ENCODE measurements at regions not wholly inside any gene's neighbourhood (a gene's known extent, or its start where the extent isn't known, plus 50 kb on each side); places are given as distances from the start of the nearest gene placed in this dataset.

DNA sequence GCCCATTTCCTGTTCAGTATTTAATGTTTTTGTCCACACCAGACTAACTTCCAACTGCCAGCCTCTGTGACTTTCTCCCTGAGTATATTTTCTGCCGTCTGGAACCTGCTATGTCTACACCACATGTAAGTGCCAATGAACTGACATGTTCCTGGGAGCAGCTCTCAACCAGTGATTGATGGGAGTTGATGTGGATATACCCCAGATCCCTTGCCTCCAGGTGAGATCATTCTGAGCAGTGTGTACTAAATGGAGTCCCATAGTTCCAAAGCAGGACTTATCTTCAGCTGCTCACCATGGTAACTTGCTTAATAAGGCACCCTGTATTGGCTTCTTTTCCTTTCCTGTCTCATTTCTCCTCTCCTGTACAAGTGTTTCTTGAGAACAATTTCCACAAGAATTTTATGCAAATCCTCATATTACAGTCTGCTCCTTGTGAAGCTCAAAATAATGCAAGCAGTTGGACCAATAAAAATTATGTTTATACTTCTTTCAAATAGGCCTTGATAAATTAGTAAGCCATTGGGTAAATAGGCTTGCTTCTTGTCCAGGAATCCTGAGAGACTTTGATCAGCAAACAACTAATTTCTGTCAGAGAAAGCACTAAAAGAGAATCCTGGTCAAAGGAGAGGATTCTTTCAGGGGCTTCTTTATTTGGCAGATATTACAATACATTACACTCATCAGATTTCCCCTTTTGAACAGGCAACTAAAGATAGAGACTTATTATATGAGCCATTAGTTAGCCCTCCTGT, 911.7 kb upstream of the NDST4 start:
- no peak overlapping the region for H3K27ac Mint-ChIP-seq
- H3K4me1 Mint-ChIP-seq, result no peaks in the 10 kb centered on the region
- peaks cover 5% of the 10 kb centered on the region for H3K36me3 Mint-ChIP-seq
- H3K4me3 Mint-ChIP-seq, result no peak overlapping the region
- peaks cover 18% of the 10 kb centered on the region for H3K9me3 Mint-ChIP-seq
- TF ChIP-seq, protein P1, sequence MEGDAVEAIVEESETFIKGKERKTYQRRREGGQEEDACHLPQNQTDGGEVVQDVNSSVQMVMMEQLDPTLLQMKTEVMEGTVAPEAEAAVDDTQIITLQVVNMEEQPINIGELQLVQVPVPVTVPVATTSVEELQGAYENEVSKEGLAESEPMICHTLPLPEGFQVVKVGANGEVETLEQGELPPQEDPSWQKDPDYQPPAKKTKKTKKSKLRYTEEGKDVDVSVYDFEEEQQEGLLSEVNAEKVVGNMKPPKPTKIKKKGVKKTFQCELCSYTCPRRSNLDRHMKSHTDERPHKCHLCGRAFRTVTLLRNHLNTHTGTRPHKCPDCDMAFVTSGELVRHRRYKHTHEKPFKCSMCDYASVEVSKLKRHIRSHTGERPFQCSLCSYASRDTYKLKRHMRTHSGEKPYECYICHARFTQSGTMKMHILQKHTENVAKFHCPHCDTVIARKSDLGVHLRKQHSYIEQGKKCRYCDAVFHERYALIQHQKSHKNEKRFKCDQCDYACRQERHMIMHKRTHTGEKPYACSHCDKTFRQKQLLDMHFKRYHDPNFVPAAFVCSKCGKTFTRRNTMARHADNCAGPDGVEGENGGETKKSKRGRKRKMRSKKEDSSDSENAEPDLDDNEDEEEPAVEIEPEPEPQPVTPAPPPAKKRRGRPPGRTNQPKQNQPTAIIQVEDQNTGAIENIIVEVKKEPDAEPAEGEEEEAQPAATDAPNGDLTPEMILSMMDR (IDR thresholded peaks at IDR 0.05; ENCODE audit: unreplicated experiment), result no peak
- DNase-seq (ENCODE audit: low spot score in 2 of 2, unreplicated experiment in 2 of 2), result no peak
- no peaks in the 10 kb centered on the region for H3K27me3 Mint-ChIP-seq (ENCODE audit: low read depth)

DNA sequence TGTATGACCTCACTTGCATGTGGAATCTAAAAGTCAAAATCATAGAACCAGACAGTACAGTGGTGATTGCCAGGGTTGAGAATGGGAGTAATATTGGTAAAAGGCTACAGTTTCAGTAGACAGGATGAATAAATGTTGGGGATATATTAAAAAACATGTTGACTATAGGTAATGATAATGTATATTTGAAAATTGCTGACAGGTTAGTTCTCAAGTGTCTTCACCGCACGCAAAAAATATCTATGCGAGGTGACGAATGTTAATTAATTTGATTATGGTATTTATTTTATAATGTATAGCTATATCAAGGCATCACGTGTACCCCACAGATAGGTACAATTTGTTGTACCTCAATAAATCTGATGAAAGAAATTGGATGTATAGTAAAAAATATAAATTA, 909.6 kb upstream of the NDST4 start:
- Mint-ChIP-seq H3K4me3 (no peak overlapping the region), H3K4me1 (no peaks in the 10 kb centered on the region), H3K9me3 (peaks cover 39% of the 10 kb centered on the region), H3K27ac (no peak overlapping the region), H3K36me3 (peaks cover 11% of the 10 kb centered on the region), H3K27me3 (ENCODE audit: low read depth) (no peaks in the 10 kb centered on the region)
- DNase-seq (ENCODE audit: low spot score in 2 of 2, unreplicated experiment in 2 of 2), result no peak
- TF ChIP-seq, protein P1 (IDR thresholded peaks at IDR 0.05; ENCODE audit: unreplicated experiment), result no peak

DNA sequence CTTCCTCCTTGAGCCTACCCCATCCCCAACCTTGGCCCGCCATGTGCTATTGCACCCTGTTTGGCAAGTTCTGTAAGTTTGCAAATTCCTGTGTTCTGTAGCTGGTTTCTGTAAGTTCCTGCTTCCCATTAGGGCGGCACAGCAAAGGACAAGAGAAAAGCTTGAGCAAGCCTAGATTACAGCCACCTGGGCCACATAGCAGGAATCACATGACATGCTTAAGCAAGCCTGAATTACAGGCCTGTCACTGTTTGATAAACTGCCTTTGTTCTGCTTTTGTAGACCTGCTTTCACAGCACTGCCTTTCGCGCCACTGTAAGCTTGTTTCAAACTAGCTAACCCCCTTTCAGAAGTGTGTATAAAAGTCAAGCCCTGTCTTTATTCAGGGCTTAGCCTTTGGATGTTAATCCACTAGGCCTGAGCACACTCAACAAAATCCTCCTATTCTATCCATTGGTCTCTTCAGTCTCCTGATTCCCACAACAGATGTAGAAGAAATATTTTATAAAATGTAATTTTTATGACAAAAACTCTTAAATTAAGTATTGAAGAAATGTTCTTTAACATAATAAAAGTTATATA, 906.8 kb upstream of the NDST4 start:
- no peaks in the 10 kb centered on the region for H3K4me1 Mint-ChIP-seq
- H3K36me3 Mint-ChIP-seq, result peaks cover 19% of the 10 kb centered on the region
- no peak overlapping the region for H3K4me3 Mint-ChIP-seq
- DNase-seq (ENCODE audit: low spot score in 2 of 2, unreplicated experiment in 2 of 2), result no peak
- H3K27me3 Mint-ChIP-seq (ENCODE audit: low read depth), result no peaks in the 10 kb centered on the region
- TF ChIP-seq, protein P1 (IDR thresholded peaks at IDR 0.05; ENCODE audit: unreplicated experiment), result no peak
- no peak overlapping the region for H3K27ac Mint-ChIP-seq
- peaks cover 57% of the 10 kb centered on the region for H3K9me3 Mint-ChIP-seq

DNA sequence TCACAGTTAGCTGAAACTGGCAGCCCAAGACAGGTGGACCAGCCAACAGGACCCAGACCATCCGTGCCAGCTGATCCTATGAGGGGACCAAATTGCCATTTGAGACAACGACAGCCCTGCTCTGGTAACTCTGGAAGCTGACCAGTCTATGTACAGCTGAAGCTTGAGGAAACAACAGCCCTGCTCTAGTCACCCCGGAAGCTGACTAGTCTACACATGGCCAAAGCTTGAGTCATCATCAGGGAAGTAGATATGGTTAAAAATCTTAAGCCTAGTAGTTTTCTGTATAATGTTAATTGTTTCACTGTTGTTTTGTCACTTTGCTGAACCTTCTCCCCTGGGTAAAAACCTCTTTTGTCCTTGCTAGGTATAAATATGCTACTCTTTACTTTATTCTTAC, 905.4 kb upstream of the NDST4 start:
- no peak for DNase-seq (ENCODE audit: low spot score in 2 of 2, unreplicated experiment in 2 of 2)
- Mint-ChIP-seq H3K27ac (no peak overlapping the region), H3K36me3 (peaks cover 27% of the 10 kb centered on the region), H3K4me1 (no peaks in the 10 kb centered on the region), H3K9me3 (peaks cover 65% of the 10 kb centered on the region), H3K4me3 (no peak overlapping the region), H3K27me3 (ENCODE audit: low read depth) (no peaks in the 10 kb centered on the region)
- TF ChIP-seq, protein P1 (IDR thresholded peaks at IDR 0.05; ENCODE audit: unreplicated experiment), result no peak

DNA sequence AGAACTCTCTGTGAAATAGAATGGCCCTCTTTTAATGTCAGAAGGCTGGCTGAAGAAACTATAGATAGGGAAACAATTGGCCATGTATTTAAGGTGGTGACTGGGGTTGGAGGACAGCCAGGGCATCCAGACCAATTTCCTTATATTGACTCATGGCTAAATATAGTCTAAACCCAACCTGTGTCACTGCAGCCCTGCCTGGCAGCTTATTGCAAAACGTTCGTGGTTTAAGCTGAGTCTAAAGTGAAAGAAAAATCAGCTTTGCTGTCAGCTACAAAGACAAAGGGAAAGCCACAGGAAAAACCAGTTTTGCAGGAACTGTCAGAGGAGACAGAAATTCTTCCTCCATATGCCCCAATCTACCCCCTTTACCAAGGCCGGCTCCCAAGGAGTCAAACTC, 902.8 kb upstream of the NDST4 start:
- Mint-ChIP-seq H3K27me3 (ENCODE audit: low read depth) (no peaks in the 10 kb centered on the region), H3K4me1 (no peaks in the 10 kb centered on the region), H3K9me3 (peaks cover 65% of the 10 kb centered on the region), H3K27ac (no peak overlapping the region), H3K4me3 (no peak overlapping the region), H3K36me3 (peaks cover 23% of the 10 kb centered on the region)
- no peak for DNase-seq (ENCODE audit: low spot score in 2 of 2, unreplicated experiment in 2 of 2)
- TF ChIP-seq, protein P1 (IDR thresholded peaks at IDR 0.05; ENCODE audit: unreplicated experiment), result no peak
